GM19397 (cell line): ENCODE measurements at regions not wholly inside any gene's neighbourhood (a gene's known extent, or its start where the extent isn't known, plus 50 kb on each side); places are given as distances from the start of the nearest gene placed in this dataset.

Experiments used
- ATAC-seq: cut with Tn5 transposase; IDR thresholded peaks from one replicate; pipeline ENCODE4 v1.9.1; 2021; ENCODE audit warnings: mild to moderate bottlenecking, moderate library complexity; ENCODE audit not compliant: unreplicated experiment

- ATAC-seq: no peak
Observed at GRCh38 chr13:40185414-40185813, 481.0 kb downstream of the FOXO1 start.

- no peak for ATAC-seq
Observed at GRCh38 chr13:40186041-40186440, 480.4 kb downstream of the FOXO1 start.

GRCh38 chr13:40186626-40187323, 479.7 kb downstream of the FOXO1 start:
- no peak for ATAC-seq

- ATAC-seq: no peak
Observed at GRCh38 chr13:40187324-40187795, 479.1 kb downstream of the FOXO1 start.

GRCh38 chr13:40187841-40188591, 478.4 kb downstream of the FOXO1 start:
- ATAC-seq: no peak

- no peak for ATAC-seq
Observed at GRCh38 chr13:40189426-40189825, 477.0 kb downstream of the FOXO1 start.

GRCh38 chr13:40189898-40190630, 476.4 kb downstream of the FOXO1 start:
- no peak for ATAC-seq

- ATAC-seq: peak; percentile 75
Observed at GRCh38 chr13:40190641-40191100, 475.8 kb downstream of the FOXO1 start.

GRCh38 chr13:40191186-40191980, 475.1 kb downstream of the FOXO1 start:
- no peak for ATAC-seq

- no peak for ATAC-seq
Observed at GRCh38 chr13:40192452-40192851, 474.0 kb downstream of the FOXO1 start.

- ATAC-seq: no peak
Observed at GRCh38 chr13:40192858-40193257, 473.6 kb downstream of the FOXO1 start.

GRCh38 chr13:40193286-40194223, 472.9 kb downstream of the FOXO1 start:
- ATAC-seq: no peak

- ATAC-seq: no peak
Observed at GRCh38 chr13:40194224-40194806, 472.1 kb downstream of the FOXO1 start.

- ATAC-seq: no peak
Observed at GRCh38 chr13:40197049-40197448, 469.4 kb downstream of the FOXO1 start.

- ATAC-seq: no peak
Observed at GRCh38 chr13:40197936-40198595, 468.4 kb downstream of the FOXO1 start.

GRCh38 chr13:40200273-40200978, 466.0 kb downstream of the FOXO1 start:
- ATAC-seq: no peak

- ATAC-seq: no peak
Observed at GRCh38 chr13:40204246-40204645, 462.2 kb downstream of the FOXO1 start.

GRCh38 chr13:40205771-40206240, 460.6 kb downstream of the FOXO1 start:
- no peak for ATAC-seq
